ENCODE measurements at regions not wholly inside any gene's neighbourhood (a gene's known extent, or its start where the extent isn't known, plus 50 kb on each side); places are given as distances from the start of the nearest gene placed in this dataset.

GRCh38 chr6:33933101-33933500 is 129.3 kb upstream of the MLN start:
- no peak for TF ChIP-seq SREBF2 (IDR thresholded peaks at IDR 0.05)
- TF ChIP-seq TFCP2L1 (CRISPR knock-in tag; IDR thresholded peaks at IDR 0.05), result no peak
- TF ChIP-seq, protein P1, sequence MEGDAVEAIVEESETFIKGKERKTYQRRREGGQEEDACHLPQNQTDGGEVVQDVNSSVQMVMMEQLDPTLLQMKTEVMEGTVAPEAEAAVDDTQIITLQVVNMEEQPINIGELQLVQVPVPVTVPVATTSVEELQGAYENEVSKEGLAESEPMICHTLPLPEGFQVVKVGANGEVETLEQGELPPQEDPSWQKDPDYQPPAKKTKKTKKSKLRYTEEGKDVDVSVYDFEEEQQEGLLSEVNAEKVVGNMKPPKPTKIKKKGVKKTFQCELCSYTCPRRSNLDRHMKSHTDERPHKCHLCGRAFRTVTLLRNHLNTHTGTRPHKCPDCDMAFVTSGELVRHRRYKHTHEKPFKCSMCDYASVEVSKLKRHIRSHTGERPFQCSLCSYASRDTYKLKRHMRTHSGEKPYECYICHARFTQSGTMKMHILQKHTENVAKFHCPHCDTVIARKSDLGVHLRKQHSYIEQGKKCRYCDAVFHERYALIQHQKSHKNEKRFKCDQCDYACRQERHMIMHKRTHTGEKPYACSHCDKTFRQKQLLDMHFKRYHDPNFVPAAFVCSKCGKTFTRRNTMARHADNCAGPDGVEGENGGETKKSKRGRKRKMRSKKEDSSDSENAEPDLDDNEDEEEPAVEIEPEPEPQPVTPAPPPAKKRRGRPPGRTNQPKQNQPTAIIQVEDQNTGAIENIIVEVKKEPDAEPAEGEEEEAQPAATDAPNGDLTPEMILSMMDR (IDR thresholded peaks at IDR 0.05), result no peak
- no peak for TF ChIP-seq CHD4 (IDR thresholded peaks at IDR 0.05; ENCODE audit: borderline replicate concordance)
- no peak for TF ChIP-seq ATOH8 (CRISPR knock-in tag; IDR thresholded peaks at IDR 0.05; ENCODE audit: low read depth)
- TF ChIP-seq BHLHE40 (IDR thresholded peaks at IDR 0.05; ENCODE audit: low read depth, low read length), result no peak
- TF ChIP-seq POLR2A (IDR thresholded peaks at IDR 0.05; ENCODE audit: low read length), result no peak
- TF ChIP-seq EP300 (IDR thresholded peaks at IDR 0.05), result no peak
- TF ChIP-seq, protein P2, sequence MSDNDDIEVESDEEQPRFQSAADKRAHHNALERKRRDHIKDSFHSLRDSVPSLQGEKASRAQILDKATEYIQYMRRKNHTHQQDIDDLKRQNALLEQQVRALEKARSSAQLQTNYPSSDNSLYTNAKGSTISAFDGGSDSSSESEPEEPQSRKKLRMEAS (IDR thresholded peaks at IDR 0.05), result no peak
- TF ChIP-seq JUN (IDR thresholded peaks at IDR 0.05), result no peak
- no peak for TF ChIP-seq MAZ (IDR thresholded peaks at IDR 0.05; ENCODE audit: borderline replicate concordance, low read depth, low read length)

All from A549 (cell line).